Gastrocnemius medialis (tissue), 4 donors: ENCODE measurements at regions not wholly inside any gene's neighbourhood (a gene's known extent, or its start where the extent isn't known, plus 50 kb on each side); places are given as distances from the start of the nearest gene placed in this dataset.

ENCODE experiments used
- ATAC-seq, 2 donors: fragments of 150-250 bp; one replicate each; pipeline ENCODE4 v1.9.1; 2016
- DNase-seq, 2 donors: peaks; one replicate each; pipeline ENCODE4 v3.0.0-alpha.2; 2019
- H3K27ac ChIP-seq, 4 donors: fragments of 200-600 bp; sonication (generic); 1 replicate in 1 of 4; 2 replicates in 3 of 4; pipeline ENCODE4 v1.5.1; 2016 to 2018; ENCODE audit warnings: mild to moderate bottlenecking in 2 of 4, moderate library complexity in 1 of 4
- H3K27me3 ChIP-seq, 3 donors: fragments of 200-600 bp; sonication (generic) in 2 of 3; 1 replicate in 1 of 3; 2 replicates in 2 of 3; pipeline versions ENCODE4 v1.5.1 to v1.6.0; 2016 to 2019; ENCODE audit warnings: mild to moderate bottlenecking in 1 of 3, moderate library complexity in 1 of 3
- H3K36me3 ChIP-seq, 2 donors: fragments of 200-600 bp; sonication (generic) in 1 of 2; one replicate each; pipeline ENCODE4 v1.5.1; 2017 to 2018
- H3K4me1 ChIP-seq, 2 donors: fragments of 200-600 bp; sonication (generic) in 1 of 2; one replicate each; pipeline ENCODE4 v1.5.1; 2016 to 2017; ENCODE audit warnings: mild to moderate bottlenecking in 2 of 2
- H3K4me3 ChIP-seq, 4 donors: fragments of 200-600 bp; sonication (generic) in 3 of 4; 1 replicate in 1 of 4; 2 replicates in 3 of 4; pipeline ENCODE4 v1.5.1; 2016 to 2019; ENCODE audit warnings: mild to moderate bottlenecking in 2 of 4
- H3K9me3 ChIP-seq, 3 donors: fragments of 200-600 bp; sonication (generic) in 2 of 3; 1 replicate in 1 of 3; 2 replicates in 2 of 3; pipeline ENCODE4 v1.5.1; 2016 to 2019
- POLR2A ChIP-seq, 2 donors: fragments of 450-650 bp; IDR thresholded peaks; one replicate each; pipeline ENCODE4 v1.6.1; 2017; ENCODE audit warnings: antibody characterized with exemption in 2 of 2, mild to moderate bottlenecking in 2 of 2, moderate library complexity in 2 of 2
- in situ Hi-C, 4 donors: fragments of 200-750 bp; cut with MboI; loops; one replicate each; pipeline versions ENCODE4 v1.15.0 to v1.8.0; 2017; ENCODE audit warnings: low sequenced_read_pairs in 4 of 4
- intact Hi-C: fragments of 100-400 bp; cut with DNase I; formaldehyde crosslinking; loops from one replicate; pipeline ENCODE4 v1.15.1; 2023; ENCODE audit warnings: low total_unique reads
- TF ChIP-seq, protein P1 (sequence below), 5 experiments: fragments of 450-650 bp in 3 of 5; fragments of 200-600 bp in 2 of 5; sonication (generic) in 2 of 5; IDR thresholded peaks in 4 of 5; conservative IDR thresholded peaks in 1 of 5; 1 replicate in 4 of 5; 2 replicates in 1 of 5; pipeline ENCODE4 v1.5.1; 2016 to 2019; ENCODE audit warnings: antibody characterized with exemption in 5 of 5, mild to moderate bottlenecking in 3 of 5, moderate library complexity in 3 of 5

DNA sequence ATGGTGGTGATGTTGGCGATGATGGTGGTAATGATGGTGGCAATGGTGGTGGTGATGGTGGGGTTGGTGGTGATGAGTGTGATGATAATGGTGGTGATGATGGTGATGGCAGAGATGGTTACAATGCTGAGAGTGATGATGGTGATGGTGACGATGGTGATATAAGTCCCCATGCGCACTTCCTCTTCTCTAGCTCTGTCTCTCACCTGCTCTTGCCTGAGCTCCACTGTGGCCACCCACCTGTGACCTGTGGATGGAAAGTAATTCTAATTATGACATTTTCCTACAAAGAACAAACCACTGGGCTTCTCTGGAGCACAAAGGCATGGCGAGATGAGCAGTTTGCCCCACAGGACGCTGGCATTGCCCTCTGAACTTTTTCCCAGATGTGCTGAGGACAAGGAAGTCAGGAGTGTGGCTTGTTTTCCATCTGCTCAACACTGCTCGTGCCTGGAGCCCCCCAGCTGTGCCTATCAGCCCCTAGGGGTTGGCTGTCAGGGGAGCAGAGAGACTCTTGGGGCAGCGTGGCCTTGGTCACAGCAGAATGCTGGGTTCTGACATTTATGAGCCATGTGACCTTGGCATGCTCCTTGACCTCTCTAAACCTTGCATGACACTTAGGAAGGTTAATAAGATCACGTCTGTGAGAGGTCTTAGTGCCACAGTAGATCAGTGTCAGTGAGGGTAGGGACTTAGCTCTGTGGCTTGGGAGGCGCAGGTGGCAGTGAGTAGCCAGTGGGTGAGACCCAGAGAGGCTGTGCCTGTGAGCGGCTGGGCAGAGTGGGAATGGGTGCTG lies 68.4 kb downstream of the RRM2 start:
- TF ChIP-seq, protein P1, sequence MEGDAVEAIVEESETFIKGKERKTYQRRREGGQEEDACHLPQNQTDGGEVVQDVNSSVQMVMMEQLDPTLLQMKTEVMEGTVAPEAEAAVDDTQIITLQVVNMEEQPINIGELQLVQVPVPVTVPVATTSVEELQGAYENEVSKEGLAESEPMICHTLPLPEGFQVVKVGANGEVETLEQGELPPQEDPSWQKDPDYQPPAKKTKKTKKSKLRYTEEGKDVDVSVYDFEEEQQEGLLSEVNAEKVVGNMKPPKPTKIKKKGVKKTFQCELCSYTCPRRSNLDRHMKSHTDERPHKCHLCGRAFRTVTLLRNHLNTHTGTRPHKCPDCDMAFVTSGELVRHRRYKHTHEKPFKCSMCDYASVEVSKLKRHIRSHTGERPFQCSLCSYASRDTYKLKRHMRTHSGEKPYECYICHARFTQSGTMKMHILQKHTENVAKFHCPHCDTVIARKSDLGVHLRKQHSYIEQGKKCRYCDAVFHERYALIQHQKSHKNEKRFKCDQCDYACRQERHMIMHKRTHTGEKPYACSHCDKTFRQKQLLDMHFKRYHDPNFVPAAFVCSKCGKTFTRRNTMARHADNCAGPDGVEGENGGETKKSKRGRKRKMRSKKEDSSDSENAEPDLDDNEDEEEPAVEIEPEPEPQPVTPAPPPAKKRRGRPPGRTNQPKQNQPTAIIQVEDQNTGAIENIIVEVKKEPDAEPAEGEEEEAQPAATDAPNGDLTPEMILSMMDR (IDR thresholded peaks at IDR 0.05 in 4 of 5, conservative IDR thresholded peaks at IDR 0.05 in 1 of 5), result no peak
- no peak for TF ChIP-seq POLR2A (IDR thresholded peaks at IDR 0.05)
- ATAC-seq, result no peak
- in situ Hi-C loops, result no loop called here

DNA sequence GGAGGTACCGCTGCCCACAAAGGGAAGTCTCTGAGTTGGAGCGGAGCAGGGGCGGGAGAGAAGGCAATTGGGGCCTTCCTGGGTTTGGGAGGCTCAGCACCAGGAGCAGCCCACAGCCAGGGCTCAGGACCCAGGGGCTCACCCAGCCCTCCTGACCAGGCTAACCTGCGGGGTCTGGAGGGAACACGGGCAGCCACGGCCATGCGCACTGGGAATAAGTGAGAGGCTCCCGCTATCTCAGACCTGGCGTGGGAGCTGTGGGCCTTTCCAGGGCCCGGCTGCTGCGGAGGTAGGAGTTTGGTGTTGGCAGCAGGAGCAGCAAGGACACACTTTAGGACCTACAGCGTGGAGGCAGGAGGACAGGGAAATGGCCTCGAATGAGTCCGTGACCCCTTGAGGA lies 69.0 kb downstream of the RRM2 start:
- Histone ChIP-seq H3K27me3 (no peaks in the 10 kb centered on the region), H3K27ac (no peak overlapping the region), H3K9me3 (no peaks in the 10 kb centered on the region), H3K4me3 (no peak overlapping the region), H3K4me1 (no peaks in the 10 kb centered on the region), H3K36me3 (no peaks in the 10 kb centered on the region)
- TF ChIP-seq POLR2A (IDR thresholded peaks at IDR 0.05), result no peak
- TF ChIP-seq, protein P1 (IDR thresholded peaks at IDR 0.05 in 4 of 5, conservative IDR thresholded peaks at IDR 0.05 in 1 of 5), result no peak
- DNase-seq (no peak), ATAC-seq (no peak)
- in situ Hi-C loops (no loop called here), intact Hi-C loops (no loop called here)

More for the DNA sequence above, 68.4 kb downstream of the RRM2 start:
- Histone ChIP-seq H3K4me3 (no peak overlapping the region), H3K9me3 (no peaks in the 10 kb centered on the region), H3K27ac (no peak overlapping the region), H3K4me1 (no peaks in the 10 kb centered on the region), H3K27me3 (no peaks in the 10 kb centered on the region), H3K36me3 (no peaks in the 10 kb centered on the region)
- DNase-seq, result no peak
- intact Hi-C loops, result no loop called here

DNA sequence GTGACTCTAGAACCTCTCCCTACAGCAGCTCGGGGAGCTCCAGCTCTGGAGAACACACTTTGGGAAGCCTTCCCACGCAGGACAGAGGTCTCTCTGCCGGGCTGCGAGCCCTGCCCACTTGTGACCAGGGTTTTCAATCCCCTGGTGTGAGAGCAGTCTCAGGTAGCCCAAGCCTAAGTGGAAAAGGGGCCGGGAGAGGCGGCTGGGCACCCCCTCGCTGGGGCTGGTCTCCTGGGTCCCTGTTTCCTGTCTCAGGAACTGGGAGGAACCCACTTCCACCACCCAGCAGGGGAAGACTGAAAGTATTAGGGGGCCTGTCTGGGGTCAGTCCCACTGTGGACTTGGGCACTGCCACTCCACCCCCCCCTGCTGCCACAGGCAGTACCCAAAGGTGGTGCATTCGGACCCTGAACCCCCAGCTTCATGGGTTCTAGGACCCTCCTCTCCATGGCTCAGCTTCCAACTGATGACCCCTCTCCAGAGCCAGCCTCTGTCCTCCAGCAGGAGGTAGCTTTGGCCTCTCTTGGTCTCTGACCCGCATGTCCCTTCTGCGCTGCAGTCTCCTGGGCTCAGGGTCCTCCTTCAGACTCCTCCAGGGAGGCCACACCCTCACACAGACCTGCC lies 70.0 kb downstream of the RRM2 start:
- no peak for TF ChIP-seq POLR2A (IDR thresholded peaks at IDR 0.05)
- TF ChIP-seq, protein P1 (IDR thresholded peaks at IDR 0.05 in 4 of 5, conservative IDR thresholded peaks at IDR 0.05 in 1 of 5), result no peak
- no peak overlapping the region for H3K27ac ChIP-seq
- H3K36me3 ChIP-seq, result no peaks in the 10 kb centered on the region
- intact Hi-C loops (no loop called here), in situ Hi-C loops (no loop called here)
- no peaks in the 10 kb centered on the region for H3K9me3 ChIP-seq
- H3K27me3 ChIP-seq, result no peaks in the 10 kb centered on the region
- no peaks in the 10 kb centered on the region for H3K4me1 ChIP-seq
- no peak for ATAC-seq
- H3K4me3 ChIP-seq, result no peak overlapping the region
- no peak for DNase-seq

DNA sequence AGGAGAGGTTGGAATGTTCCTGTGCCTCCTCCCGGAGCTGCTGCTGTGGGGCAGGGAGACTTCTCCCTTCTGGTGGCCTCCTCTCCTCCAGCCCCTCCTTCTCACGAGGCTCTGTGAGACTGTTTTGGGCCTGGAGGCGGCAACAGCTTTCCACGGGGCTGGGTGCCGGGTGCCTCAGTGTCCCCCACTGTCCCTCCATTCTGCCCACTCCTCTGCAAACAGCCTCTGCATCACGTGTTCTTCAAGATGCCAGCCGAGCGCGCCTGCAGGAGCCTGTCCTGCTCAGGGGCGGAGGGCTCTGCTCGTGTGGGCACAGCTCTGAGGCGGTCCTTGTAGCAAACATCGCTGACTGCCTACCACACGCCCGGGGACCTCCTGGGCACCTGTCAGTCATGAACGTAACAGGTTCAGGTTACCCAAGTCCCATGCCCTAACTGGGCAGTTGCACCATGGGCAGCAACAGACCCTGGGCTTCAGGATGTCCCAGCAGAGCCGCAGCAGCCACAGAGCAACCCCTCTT lies 70.8 kb downstream of the RRM2 start:
- no peak overlapping the region for H3K27ac ChIP-seq
- no peaks in the 10 kb centered on the region for H3K27me3 ChIP-seq
- intact Hi-C loops (no loop called here), in situ Hi-C loops (no loop called here)
- DNase-seq (no peak), ATAC-seq (no peak)
- no peaks in the 10 kb centered on the region for H3K36me3 ChIP-seq
- H3K4me3 ChIP-seq, result no peak overlapping the region
- no peaks in the 10 kb centered on the region for H3K4me1 ChIP-seq
- no peaks in the 10 kb centered on the region for H3K9me3 ChIP-seq
- TF ChIP-seq, protein P1 (IDR thresholded peaks at IDR 0.05 in 4 of 5, conservative IDR thresholded peaks at IDR 0.05 in 1 of 5), result no peak
- TF ChIP-seq POLR2A (IDR thresholded peaks at IDR 0.05), result no peak
